MV-4-11 (cell line): ENCODE measurements at regions not wholly inside any gene's neighbourhood (a gene's known extent, or its start where the extent isn't known, plus 50 kb on each side); places are given as distances from the start of the nearest gene placed in this dataset.
"Not testable (repeated sequence)": the region's sequence is repeated elsewhere in the genome, so short reads cannot be mapped to it uniquely, and the experiment has no call there.

Experiments used
- DNase-seq: peaks from one replicate; lab custom pipeline; 2025; lab: John Stamatoyannopoulos, UW

GRCh38 chr5:43818394-43818793 is 215.4 kb downstream of the NNT start:
- DNase-seq = not testable (repeated sequence)

- DNase-seq = peak; percentile 44
These were observed 212.5 kb downstream of the NNT start for GRCh38 chr5:43815497-43815896.

GRCh38 chr5:43804723-43805122 is 201.7 kb downstream of the NNT start:
- no peak for DNase-seq

- no peak for DNase-seq
These were observed 201.1 kb downstream of the NNT start for GRCh38 chr5:43804041-43804440.

GRCh38 chr5:43802651-43803050 is 199.7 kb downstream of the NNT start:
- DNase-seq = no peak

- DNase-seq = no peak
These were observed 199.1 kb downstream of the NNT start for GRCh38 chr5:43802119-43802518.

- DNase-seq = no peak
These were observed 195.8 kb downstream of the NNT start for GRCh38 chr5:43798740-43799139.

GRCh38 chr5:43791880-43792279 is 188.9 kb downstream of the NNT start:
- DNase-seq = not testable (repeated sequence)

- no peak for DNase-seq
These were observed 182.2 kb downstream of the NNT start for GRCh38 chr5:43785198-43785597.

GRCh38 chr5:43780586-43780985 is 177.6 kb downstream of the NNT start:
- no peak for DNase-seq

- no peak for DNase-seq
These were observed 172.0 kb downstream of the NNT start for GRCh38 chr5:43774881-43775399.

GRCh38 chr5:43773478-43773844 is 170.5 kb downstream of the NNT start:
- peak; percentile 65 for DNase-seq

- DNase-seq = peak; percentile 68
These were observed 169.9 kb downstream of the NNT start for GRCh38 chr5:43772764-43773477.

- DNase-seq = no peak
These were observed 169.4 kb downstream of the NNT start for GRCh38 chr5:43772458-43772763.

- no peak for DNase-seq
These were observed 168.6 kb downstream of the NNT start for GRCh38 chr5:43771611-43772031.

GRCh38 chr5:43769571-43770355 is 166.8 kb downstream of the NNT start:
- no peak for DNase-seq
